Type B pancreatic cell (in vitro differentiated cells): ENCODE measurements at regions not wholly inside any gene's neighbourhood (a gene's known extent, or its start where the extent isn't known, plus 50 kb on each side); places are given as distances from the start of the nearest gene placed in this dataset.

ENCODE experiments used
- DNase-seq: peaks from one replicate; pipeline ENCODE4 v3.0.0; 2021; ENCODE audit warnings: mixed read lengths; ENCODE audit not compliant: unreplicated experiment; ENCODE audit errors: extremely low spot score
- H3K27ac Mint-ChIP-seq: 2 replicates; pipeline ENCODE4 v1.8.0; 2021; ENCODE audit warnings: mild to moderate bottlenecking, mixed read lengths
- H3K27me3 Mint-ChIP-seq: 2 replicates; pipeline ENCODE4 v1.8.0; 2021; ENCODE audit warnings: mixed read lengths
- H3K36me3 Mint-ChIP-seq: 2 replicates; pipeline ENCODE4 v1.8.0; 2021; ENCODE audit warnings: mixed read lengths
- H3K4me1 Mint-ChIP-seq: one replicate; pipeline ENCODE4 v1.8.0; 2021; ENCODE audit warnings: mixed read lengths; ENCODE audit not compliant: unreplicated experiment
- H3K4me3 Mint-ChIP-seq: 2 replicates; pipeline ENCODE4 v1.8.0; 2021; ENCODE audit warnings: mild to moderate bottlenecking, mixed read lengths
- H3K9me3 Mint-ChIP-seq: 2 replicates; pipeline ENCODE4 v1.8.0; 2021; ENCODE audit warnings: mixed read lengths
- TF ChIP-seq, protein P1 (sequence below): fragments of 200-600 bp; sonication (generic); conservative IDR thresholded peaks from 2 replicates; pipeline ENCODE4 v1.5.0; 2021; ENCODE audit warnings: antibody characterized with exemption, mild to moderate bottlenecking

DNA sequence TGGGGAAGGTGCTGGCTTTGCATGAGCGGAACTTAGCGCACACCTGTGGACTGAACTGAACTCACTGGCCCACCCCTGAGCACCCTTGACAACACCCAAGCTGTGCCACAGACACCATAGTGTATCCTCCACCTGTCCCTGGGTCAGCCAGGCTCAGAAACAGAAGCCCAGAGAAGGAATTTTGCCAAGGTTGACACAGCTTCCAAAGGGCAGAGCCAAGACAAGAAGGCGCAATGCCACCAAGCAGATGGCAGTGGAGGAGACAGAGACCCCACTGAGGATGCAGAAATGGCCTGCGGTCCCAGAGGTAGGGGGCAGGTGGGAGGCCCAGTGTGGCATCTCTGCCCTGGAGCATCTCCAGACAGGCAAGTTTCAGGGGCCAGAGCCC is 169.0 kb downstream of the ENGASE start:
- Mint-ChIP-seq H3K36me3 (no peaks in the 10 kb centered on the region), H3K9me3 (no peaks in the 10 kb centered on the region), H3K27me3 (peaks cover 18% of the 10 kb centered on the region), H3K27ac (no peak overlapping the region), H3K4me1 (peaks cover 3% of the 10 kb centered on the region), H3K4me3 (no peak overlapping the region)
- TF ChIP-seq, protein P1, sequence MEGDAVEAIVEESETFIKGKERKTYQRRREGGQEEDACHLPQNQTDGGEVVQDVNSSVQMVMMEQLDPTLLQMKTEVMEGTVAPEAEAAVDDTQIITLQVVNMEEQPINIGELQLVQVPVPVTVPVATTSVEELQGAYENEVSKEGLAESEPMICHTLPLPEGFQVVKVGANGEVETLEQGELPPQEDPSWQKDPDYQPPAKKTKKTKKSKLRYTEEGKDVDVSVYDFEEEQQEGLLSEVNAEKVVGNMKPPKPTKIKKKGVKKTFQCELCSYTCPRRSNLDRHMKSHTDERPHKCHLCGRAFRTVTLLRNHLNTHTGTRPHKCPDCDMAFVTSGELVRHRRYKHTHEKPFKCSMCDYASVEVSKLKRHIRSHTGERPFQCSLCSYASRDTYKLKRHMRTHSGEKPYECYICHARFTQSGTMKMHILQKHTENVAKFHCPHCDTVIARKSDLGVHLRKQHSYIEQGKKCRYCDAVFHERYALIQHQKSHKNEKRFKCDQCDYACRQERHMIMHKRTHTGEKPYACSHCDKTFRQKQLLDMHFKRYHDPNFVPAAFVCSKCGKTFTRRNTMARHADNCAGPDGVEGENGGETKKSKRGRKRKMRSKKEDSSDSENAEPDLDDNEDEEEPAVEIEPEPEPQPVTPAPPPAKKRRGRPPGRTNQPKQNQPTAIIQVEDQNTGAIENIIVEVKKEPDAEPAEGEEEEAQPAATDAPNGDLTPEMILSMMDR, result no peak
- DNase-seq, result no peak

DNA sequence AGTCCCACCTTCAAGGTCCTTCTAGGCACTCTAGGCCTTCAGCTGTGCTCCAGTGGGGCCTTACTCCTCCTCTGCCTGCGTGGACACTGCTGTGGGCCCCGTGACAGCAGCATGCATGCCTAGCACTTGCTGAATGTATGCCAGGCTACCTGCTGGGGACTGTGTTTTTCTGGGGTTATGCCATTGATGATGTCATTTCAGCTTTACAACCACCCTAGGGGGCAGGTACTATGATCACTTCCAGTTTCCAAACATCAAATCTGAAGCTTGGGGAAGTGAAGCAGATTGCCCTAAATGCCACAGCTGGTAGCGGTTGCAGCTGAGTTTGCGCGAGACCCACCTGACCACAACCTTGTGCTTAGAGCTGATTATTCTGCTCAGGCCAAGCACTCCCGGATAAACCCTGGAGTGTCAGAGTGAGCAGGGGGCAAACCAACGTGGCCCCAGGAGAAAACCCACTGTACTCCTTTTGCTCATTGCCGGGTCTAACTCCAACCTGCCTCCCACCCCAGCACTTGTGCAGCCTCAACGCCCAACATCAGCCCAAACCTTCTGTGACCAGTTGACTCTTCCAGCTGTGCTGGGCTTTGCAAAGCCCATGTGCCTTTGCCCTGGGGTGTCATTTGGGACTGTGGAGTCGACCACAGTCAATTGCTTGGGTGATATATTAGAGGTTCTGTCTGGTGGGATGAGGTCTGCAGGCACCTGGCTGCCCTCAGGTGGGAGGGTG is 168.4 kb downstream of the ENGASE start:
- H3K4me1 Mint-ChIP-seq, result peaks cover 3% of the 10 kb centered on the region
- peaks cover 18% of the 10 kb centered on the region for H3K27me3 Mint-ChIP-seq
- no peaks in the 10 kb centered on the region for H3K9me3 Mint-ChIP-seq
- no peak overlapping the region for H3K4me3 Mint-ChIP-seq
- TF ChIP-seq, protein P1, result no peak
- no peak overlapping the region for H3K27ac Mint-ChIP-seq
- H3K36me3 Mint-ChIP-seq, result no peaks in the 10 kb centered on the region
- no peak for DNase-seq

DNA sequence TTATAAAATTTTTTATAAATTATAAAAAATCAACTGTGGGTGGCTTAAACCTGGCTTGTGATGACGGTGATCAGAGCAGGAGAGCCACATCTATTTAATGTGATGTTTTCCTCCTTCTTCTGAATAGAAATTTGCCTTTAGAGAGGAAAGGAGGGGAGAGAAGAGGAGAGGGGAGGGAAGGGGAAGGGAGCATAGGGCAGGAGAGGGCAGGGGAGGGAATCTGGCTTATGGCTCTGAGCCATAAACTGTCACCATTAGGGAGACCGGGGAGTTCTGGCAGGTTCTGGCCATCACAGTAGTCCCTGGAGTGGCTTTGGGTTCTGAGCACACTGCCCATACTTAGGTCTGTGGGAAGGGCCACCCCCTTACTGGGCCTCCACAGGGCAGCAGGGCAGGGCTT is 167.8 kb downstream of the ENGASE start:
- no peak overlapping the region for H3K27ac Mint-ChIP-seq
- peaks cover 3% of the 10 kb centered on the region for H3K4me1 Mint-ChIP-seq
- no peaks in the 10 kb centered on the region for H3K36me3 Mint-ChIP-seq
- no peak for DNase-seq
- no peaks in the 10 kb centered on the region for H3K9me3 Mint-ChIP-seq
- H3K27me3 Mint-ChIP-seq, result peaks cover 18% of the 10 kb centered on the region
- no peak overlapping the region for H3K4me3 Mint-ChIP-seq
- TF ChIP-seq, protein P1, result no peak

DNA sequence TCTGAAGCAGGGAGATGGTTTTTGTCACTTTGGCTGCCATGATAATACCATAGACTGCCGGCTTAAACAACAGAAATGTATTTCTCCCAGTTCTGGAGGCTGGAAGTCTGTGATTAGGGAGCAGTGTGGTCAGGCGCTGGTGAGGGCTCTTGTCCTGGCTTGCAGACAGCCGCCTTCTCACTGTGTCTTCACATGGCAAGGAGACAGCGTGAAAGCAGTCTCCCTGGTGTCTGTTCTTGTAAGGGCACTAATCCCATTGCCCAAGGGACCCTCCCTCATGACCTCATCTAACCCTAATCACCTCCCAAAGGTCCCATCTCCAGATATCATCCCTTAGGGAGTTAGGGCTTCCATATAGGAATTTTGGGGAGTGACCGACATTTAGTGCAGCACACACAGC is 167.0 kb downstream of the ENGASE start:
- no peak overlapping the region for H3K4me3 Mint-ChIP-seq
- H3K36me3 Mint-ChIP-seq, result no peaks in the 10 kb centered on the region
- TF ChIP-seq, protein P1, result no peak
- peaks cover 17% of the 10 kb centered on the region for H3K27me3 Mint-ChIP-seq
- DNase-seq, result no peak
- no peak overlapping the region for H3K27ac Mint-ChIP-seq
- H3K9me3 Mint-ChIP-seq, result no peaks in the 10 kb centered on the region
- peaks cover 2% of the 10 kb centered on the region for H3K4me1 Mint-ChIP-seq

DNA sequence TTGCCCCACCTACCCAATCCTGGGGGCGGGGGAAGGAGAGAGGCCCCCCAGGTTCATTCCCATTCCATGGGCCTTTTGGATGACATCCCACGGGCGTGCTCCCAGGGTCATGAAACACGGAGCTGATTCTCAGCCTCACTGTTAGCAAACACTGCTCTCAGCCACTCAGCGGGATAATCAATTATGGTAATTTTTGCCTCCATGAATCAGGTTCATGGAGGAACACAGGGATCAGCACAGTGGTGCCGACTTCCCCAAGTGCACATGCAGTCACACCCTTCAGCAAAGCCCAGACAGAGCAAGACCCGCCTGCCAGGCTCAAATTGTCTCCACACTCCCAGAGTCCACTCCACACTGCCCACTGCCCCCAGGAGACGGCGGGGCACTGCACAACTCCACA is 164.6 kb downstream of the ENGASE start:
- no peaks in the 10 kb centered on the region for H3K4me1 Mint-ChIP-seq
- H3K9me3 Mint-ChIP-seq, result no peaks in the 10 kb centered on the region
- no peak for DNase-seq
- no peaks in the 10 kb centered on the region for H3K36me3 Mint-ChIP-seq
- TF ChIP-seq, protein P1, result no peak
- H3K4me3 Mint-ChIP-seq, result no peak overlapping the region
- H3K27me3 Mint-ChIP-seq, result peaks cover 6% of the 10 kb centered on the region
- H3K27ac Mint-ChIP-seq, result no peak overlapping the region
